ENCODE measurements at regions not wholly inside any gene's neighbourhood (a gene's known extent, or its start where the extent isn't known, plus 50 kb on each side); places are given as distances from the start of the nearest gene placed in this dataset.

DNA sequence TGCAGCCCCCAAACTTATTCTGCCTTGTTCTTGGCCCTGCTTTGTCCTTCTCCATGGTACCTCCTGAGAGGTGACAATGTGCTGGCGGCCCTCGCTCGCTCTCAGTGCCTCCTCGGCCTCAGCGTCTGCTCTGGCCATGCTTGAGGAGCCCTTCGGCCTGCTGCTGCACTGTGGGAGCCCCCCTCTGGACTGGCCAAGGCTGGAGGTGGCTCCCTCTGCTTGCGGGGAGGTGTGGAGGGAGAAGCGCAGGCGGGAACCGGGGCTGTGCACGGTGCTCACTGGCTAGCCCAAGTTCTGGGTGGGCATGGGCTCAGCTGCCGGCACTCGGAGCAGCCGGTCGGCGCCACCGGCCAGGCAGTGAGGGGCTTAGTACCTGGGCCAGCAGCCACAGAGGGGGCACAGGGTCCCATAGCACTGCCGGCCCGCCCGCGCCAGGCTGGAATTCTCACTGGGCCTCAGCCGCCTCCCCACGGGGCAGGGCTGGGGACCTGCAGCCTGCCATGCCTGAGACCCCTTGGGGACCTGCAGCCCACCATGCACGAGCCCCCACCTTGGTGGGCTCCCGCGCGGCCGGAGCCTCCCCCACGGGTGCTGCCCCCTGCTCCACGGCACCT is 55.9 kb upstream of the RALGAPA2 start:
- Histone ChIP-seq H3K4me3 (ENCODE audit: low read depth, low read length) (no peak overlapping the region), H3K27ac (ENCODE audit: low read depth) (no peak overlapping the region), H3K4me1 (ENCODE audit: insufficient read depth) (no peaks in the 10 kb centered on the region), H3K36me3 (ENCODE audit: insufficient read depth) (no peaks in the 10 kb centered on the region)
- DNase-seq (ENCODE audit: extremely low spot score) = no peak
- WGBS = 97% methylated on average over 30 of the region's 30 CpGs

DNA sequence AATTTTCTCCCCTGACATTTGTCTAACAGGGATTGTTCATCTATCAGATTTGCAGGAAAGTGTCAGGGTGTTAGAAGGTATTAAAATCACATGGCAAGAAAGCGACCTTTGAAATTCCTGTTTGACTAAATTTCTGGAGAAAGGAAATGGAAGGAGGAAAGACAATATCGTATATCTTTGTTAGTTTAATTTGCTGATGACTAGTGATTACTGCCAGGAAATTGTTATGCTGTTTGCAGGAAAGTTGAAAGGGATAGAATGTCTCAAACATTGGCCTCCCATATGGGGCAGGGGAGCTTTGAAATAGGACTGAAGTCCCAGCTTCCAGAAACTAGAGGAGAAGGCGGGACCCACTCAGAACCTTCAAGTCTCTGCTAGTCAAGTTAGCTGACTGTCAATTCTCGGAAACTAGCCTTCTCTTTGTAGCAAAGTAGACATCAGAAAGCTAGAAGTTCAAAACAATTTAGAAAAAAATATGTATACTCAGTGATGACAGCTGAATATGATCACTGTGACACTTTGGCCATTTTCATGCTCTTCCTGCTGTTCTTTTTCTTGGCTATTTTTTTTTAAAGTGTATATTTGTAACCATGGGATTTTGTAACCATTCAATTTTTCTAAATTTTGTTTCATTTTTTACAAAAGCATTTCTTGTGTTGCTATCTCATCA is 53.4 kb upstream of the RALGAPA2 start:
- 45% methylated on average over 4 of the region's 4 CpGs for WGBS
- Histone ChIP-seq H3K4me3 (ENCODE audit: low read depth, low read length) (no peak overlapping the region), H3K27ac (ENCODE audit: low read depth) (no peak overlapping the region), H3K4me1 (ENCODE audit: insufficient read depth) (no peaks in the 10 kb centered on the region), H3K36me3 (ENCODE audit: insufficient read depth) (no peaks in the 10 kb centered on the region)
- no peak for DNase-seq (ENCODE audit: extremely low spot score)

DNA sequence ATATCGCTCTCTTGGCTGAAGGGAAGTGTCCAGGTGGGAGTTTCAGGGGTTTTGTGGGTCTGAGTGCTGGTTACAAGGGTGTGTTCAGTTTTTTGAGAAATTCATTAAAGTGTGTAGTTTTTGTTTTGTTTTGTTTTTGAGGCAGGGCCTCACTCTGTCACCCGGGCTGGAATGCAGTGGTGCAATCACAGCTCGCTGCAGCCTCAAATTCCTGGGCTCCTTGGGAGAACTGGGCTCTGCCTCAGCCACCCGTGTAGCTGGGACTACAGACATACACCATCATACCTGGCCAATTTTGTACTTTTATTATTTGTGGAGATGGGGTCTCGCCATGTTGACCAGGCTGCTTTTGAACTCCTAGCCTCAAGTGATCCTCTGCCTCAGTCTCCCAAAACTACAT is 51.2 kb upstream of the RALGAPA2 start:
- no peaks in the 10 kb centered on the region for H3K4me1 ChIP-seq (ENCODE audit: insufficient read depth)
- 84% methylated on average over 5 of the region's 5 CpGs for WGBS
- no peaks in the 10 kb centered on the region for H3K36me3 ChIP-seq (ENCODE audit: insufficient read depth)
- H3K27ac ChIP-seq (ENCODE audit: low read depth) = no peak overlapping the region
- no peak for DNase-seq (ENCODE audit: extremely low spot score)
- H3K4me3 ChIP-seq (ENCODE audit: low read depth, low read length) = no peak overlapping the region

All from urinary bladder (tissue), 3 donors.